ENCODE measurements at regions not wholly inside any gene's neighbourhood (a gene's known extent, or its start where the extent isn't known, plus 50 kb on each side); places are given as distances from the start of the nearest gene placed in this dataset.

- no peak for DNase-seq
Measured at GRCh38 chr13:106433066-106433465, 102.4 kb downstream of the EFNB2 start.

DNA sequence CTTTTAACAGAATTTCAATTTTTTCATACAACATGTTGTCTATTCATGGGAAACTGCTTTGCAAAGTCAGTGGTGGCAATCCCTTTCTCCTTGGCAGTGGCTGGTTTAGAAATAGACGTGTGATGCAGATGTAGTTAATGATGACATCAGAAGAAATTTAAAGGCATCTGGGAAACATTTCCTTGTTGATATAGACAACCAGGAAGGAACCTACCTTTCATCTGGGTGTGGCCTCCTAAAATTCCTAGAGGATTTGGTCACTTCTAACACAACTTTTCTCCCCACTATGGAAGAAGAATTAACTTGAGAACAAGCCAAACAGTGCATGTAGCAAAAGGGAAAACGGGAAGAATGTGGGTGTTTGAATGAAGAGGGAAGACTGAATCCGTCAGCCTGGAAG, 102.8 kb downstream of the EFNB2 start:
- DNase-seq, result no peak

GRCh38 chr13:106426909-106427308, 108.6 kb downstream of the EFNB2 start:
- DNase-seq, result no peak

- no peak for DNase-seq
Measured at GRCh38 chr13:106425661-106426060, 109.8 kb downstream of the EFNB2 start.

GRCh38 chr13:106424805-106425204, 110.7 kb downstream of the EFNB2 start:
- no peak for DNase-seq

GRCh38 chr13:106423530-106423929, 111.9 kb downstream of the EFNB2 start:
- no peak for DNase-seq

- DNase-seq, result no peak
Measured at GRCh38 chr13:106418556-106418955, 116.9 kb downstream of the EFNB2 start.

GRCh38 chr13:106417467-106418110, 117.9 kb downstream of the EFNB2 start:
- no peak for DNase-seq

DNA sequence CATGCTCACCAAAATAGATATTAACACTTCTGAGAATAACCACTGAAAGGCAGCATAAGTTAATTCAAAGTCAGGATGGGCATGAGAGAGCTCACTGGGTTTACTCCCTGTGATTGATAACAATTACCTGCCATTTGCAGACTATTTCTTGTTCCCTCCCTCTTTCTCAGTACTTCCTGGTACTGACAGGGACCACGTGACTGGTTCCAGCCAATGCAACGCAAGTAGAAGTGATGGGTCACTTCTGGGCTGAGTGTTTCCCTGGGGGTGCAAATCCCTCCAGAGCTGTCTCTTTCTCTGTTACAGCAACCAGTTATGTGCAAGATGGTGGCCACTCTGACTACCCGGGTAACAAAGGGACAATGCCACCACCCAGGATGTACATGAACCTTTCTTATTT, 118.8 kb downstream of the EFNB2 start:
- no peak for DNase-seq

- no peak for DNase-seq
Measured at GRCh38 chr13:106415971-106416370, 119.5 kb downstream of the EFNB2 start.

DNA sequence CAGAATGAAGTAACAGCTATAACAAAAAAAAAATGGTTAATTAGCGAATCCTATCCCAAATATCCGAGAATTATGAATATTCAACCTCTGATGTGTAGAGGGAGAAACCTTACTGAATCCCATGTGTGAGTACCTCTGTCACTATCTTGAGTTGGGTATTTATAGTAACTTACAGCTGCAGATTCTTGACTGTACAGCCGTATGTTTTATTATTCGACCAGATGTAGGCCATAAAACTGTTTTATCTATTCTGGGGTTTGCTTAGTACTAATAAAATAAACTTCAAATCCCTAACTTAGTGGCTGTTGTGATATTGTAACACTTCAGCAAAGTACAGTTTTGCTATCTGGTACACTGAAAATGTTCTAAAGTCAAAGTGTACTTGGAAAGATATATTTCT, 120.0 kb downstream of the EFNB2 start:
- DNase-seq, result no peak

DNA sequence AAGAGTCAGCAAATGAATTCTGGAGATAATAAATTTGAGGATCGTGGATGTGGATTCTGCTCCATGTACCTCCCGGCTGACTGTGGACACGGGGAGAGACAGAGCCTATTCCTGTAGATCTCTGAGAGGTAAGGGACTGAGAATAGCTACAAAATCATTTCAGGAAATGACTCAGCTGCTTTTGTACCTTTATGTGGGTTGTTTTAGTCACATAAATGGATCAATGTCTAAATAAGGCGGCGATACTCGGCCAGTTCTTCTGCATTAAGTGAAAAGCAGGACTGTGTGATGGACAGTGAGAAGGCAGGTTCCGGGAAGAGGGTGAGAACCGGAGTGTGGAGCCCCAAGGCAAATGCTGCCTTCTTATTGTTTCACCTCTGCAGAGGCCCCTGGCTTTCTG, 128.1 kb downstream of the EFNB2 start:
- no peak for DNase-seq

- no peak for DNase-seq
Measured at GRCh38 chr13:106405731-106406130, 129.7 kb downstream of the EFNB2 start.

- DNase-seq, result no peak
Measured at GRCh38 chr13:106403280-106403679, 132.2 kb downstream of the EFNB2 start.

- no peak for DNase-seq
Measured at GRCh38 chr13:106402866-106403265, 132.6 kb downstream of the EFNB2 start.

- no peak for DNase-seq
Measured at GRCh38 chr13:106401081-106401480, 134.4 kb downstream of the EFNB2 start.

DNA sequence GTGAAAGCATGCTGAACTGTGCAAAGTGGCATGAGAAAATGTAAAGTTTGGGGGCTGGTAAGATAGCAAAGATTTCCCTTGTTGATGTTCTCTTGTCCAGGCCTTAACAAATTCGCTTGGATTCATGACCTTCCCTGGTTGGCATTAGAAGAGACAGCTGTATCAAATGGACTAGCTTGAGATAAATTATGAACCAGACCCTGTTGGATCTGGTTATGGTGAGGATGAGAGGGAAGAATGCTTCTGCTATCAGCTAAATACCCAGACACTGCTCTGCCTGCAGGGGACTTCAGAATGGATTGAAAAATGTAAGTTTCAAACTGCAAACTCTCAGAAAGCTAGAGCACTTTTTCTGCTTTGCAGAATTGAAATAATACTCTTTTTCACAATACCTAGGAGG, 135.2 kb downstream of the EFNB2 start:
- no peak for DNase-seq

DNA sequence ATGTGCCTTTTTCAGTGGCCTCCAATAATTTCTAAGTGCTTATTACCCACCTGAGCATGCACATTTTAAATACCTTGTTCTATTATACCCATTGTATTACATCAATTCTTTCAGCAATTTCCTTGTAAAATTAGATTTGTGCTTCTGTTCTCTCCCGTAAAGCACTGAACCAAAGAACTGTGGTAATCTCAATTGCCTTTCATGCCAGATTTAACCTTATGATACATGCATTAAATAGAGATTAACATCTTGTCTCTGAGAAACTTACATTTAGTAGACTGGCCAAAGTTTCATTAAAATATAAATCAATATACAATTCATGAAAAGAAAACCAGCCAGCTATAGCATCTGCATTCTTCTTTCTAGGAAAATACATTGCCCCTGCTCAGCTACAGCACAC, 137.2 kb downstream of the EFNB2 start:
- no peak for DNase-seq

DNA sequence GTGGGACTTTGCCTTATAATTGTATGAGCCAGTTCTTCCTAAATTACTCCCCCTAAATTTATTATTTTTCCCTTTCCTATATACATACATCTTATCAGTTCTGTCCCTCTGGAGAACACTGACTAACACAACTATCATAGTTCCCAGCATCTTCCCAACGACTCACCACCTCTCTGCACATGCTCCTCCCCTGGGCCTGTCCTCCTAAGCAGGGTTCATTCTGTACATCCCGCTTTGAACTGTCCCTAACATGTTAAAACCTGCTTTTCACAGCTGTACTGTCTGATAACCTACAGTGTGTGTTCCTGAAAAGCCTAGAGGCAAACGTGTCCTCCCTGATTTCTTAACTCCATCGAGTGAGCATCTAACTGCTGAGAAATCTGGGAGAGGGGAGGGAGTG, 141.7 kb downstream of the EFNB2 start:
- no peak for DNase-seq

GRCh38 chr13:106391681-106392080, 143.8 kb downstream of the EFNB2 start:
- no peak for DNase-seq

DNA sequence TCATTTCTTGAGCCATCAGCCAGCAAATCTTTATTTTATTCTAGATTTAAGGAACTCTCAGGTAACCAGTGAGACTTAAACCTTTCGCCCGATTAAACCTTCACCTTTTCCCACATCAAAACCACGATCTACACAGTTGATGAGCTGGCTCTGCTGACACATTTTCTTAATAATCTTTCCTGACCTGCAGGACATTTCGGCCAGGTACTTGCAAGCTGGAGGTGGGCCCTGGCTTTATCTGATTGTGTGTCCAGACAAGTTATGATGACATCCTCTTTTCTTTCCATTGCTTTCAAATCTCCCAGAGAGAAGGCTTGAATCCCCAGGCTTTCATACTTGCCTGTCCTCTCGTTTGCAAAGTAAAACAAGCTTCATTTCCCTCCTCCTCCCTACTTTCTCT, 144.2 kb downstream of the EFNB2 start:
- DNase-seq, result no peak

- DNase-seq, result no peak
Measured at GRCh38 chr13:106390367-106390766, 145.1 kb downstream of the EFNB2 start.

- DNase-seq, result no peak
Measured at GRCh38 chr13:106385654-106386053, 149.8 kb downstream of the EFNB2 start.

- no peak for DNase-seq
Measured at GRCh38 chr13:106384516-106384915, 150.9 kb downstream of the EFNB2 start.

- no peak for DNase-seq
Measured at GRCh38 chr13:106383791-106384190, 151.7 kb downstream of the EFNB2 start.

DNA sequence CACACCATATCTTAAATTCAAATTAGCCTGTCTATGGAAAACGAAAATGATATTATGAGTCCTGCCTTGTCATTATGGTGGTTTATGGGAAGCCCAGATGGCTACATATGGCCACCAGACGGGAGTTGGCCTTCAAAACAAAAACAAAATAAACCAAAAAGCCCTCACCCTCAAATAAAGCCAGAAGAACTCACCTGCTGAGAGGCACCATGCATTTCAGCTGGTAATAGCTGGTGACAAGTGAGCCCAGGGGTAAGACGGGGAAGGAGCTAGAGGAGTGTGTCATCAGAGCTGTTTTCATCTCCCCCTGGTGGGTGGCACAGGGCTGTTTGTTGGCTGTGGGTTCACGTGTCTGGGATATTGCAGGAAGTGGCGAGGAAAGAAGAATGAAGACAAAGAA, 152.9 kb downstream of the EFNB2 start:
- DNase-seq, result no peak

Data from activated CD8-positive, alpha-beta memory T cell treated with anti-CD3 and anti-CD28 coated beads for 24 hours (primary cell).